GM18868 (cell line): ENCODE measurements at regions not wholly inside any gene's neighbourhood (a gene's known extent, or its start where the extent isn't known, plus 50 kb on each side); places are given as distances from the start of the nearest gene placed in this dataset.
"Not testable (repeated sequence)": the region's sequence is repeated elsewhere in the genome, so short reads cannot be mapped to it uniquely, and the experiment has no call there.

Source experiments
- ATAC-seq: cut with Tn5 transposase; IDR thresholded peaks from one replicate; pipeline ENCODE4 v1.9.1; 2021; ENCODE audit warnings: mild to moderate bottlenecking, moderate library complexity; ENCODE audit not compliant: unreplicated experiment

GRCh38 chr13:109981000-109981399 is 194.6 kb upstream of the IRS2 start:
- ATAC-seq = no peak

GRCh38 chr13:109979676-109980075 is 193.3 kb upstream of the IRS2 start:
- ATAC-seq = not testable (repeated sequence)

GRCh38 chr13:109979228-109979627 is 192.8 kb upstream of the IRS2 start:
- no peak for ATAC-seq

GRCh38 chr13:109977212-109977968 is 191.0 kb upstream of the IRS2 start:
- ATAC-seq = no peak

- ATAC-seq = no peak
These were observed 190.0 kb upstream of the IRS2 start for GRCh38 chr13:109976206-109976997.

GRCh38 chr13:109974354-109974753 is 188.0 kb upstream of the IRS2 start:
- ATAC-seq = no peak

- ATAC-seq = no peak
These were observed 186.9 kb upstream of the IRS2 start for GRCh38 chr13:109973279-109973678.

- ATAC-seq = no peak
These were observed 185.2 kb upstream of the IRS2 start for GRCh38 chr13:109971456-109972090.

GRCh38 chr13:109971006-109971405 is 184.6 kb upstream of the IRS2 start:
- ATAC-seq = no peak

- no peak for ATAC-seq
These were observed 182.6 kb upstream of the IRS2 start for GRCh38 chr13:109968876-109969577.

- no peak for ATAC-seq
These were observed 177.7 kb upstream of the IRS2 start for GRCh38 chr13:109963960-109964563.

GRCh38 chr13:109963384-109963783 is 177.0 kb upstream of the IRS2 start:
- ATAC-seq = no peak

GRCh38 chr13:109959903-109960302 is 173.5 kb upstream of the IRS2 start:
- no peak for ATAC-seq

- no peak for ATAC-seq
These were observed 171.5 kb upstream of the IRS2 start for GRCh38 chr13:109957875-109958274.

- ATAC-seq = no peak
These were observed 169.2 kb upstream of the IRS2 start for GRCh38 chr13:109955598-109955997.

- no peak for ATAC-seq
These were observed 168.1 kb upstream of the IRS2 start for GRCh38 chr13:109954441-109954840.

- ATAC-seq = no peak
These were observed 165.1 kb upstream of the IRS2 start for GRCh38 chr13:109951491-109951890.

GRCh38 chr13:109949397-109949796 is 163.0 kb upstream of the IRS2 start:
- no peak for ATAC-seq

GRCh38 chr13:109947006-109947405 is 160.6 kb upstream of the IRS2 start:
- ATAC-seq = no peak

- ATAC-seq = no peak
These were observed 159.0 kb upstream of the IRS2 start for GRCh38 chr13:109945206-109945960.
